ENCODE measurements at regions not wholly inside any gene's neighbourhood (a gene's known extent, or its start where the extent isn't known, plus 50 kb on each side); places are given as distances from the start of the nearest gene placed in this dataset.

GRCh38 chr6:25178336-25179035 is 100.7 kb upstream of the CARMIL1 start:
- TF ChIP-seq ZFP3 (CRISPR knock-in tag; IDR thresholded peaks at IDR 0.05) (no peak), BACH2 (CRISPR knock-in tag; IDR thresholded peaks at IDR 0.05; ENCODE audit: borderline replicate concordance) (no peak), PATZ1 (CRISPR knock-in tag; IDR thresholded peaks at IDR 0.05; ENCODE audit: borderline replicate concordance) (no peak), ZC3H10 (CRISPR knock-in tag; IDR thresholded peaks at IDR 0.05) (no peak), PPARA (CRISPR knock-in tag; IDR thresholded peaks at IDR 0.05; ENCODE audit: borderline replicate concordance) (no peak), CREB5 (CRISPR knock-in tag; IDR thresholded peaks at IDR 0.05; ENCODE audit: low read depth) (no peak), RARB (CRISPR knock-in tag; IDR thresholded peaks at IDR 0.05) (no peak), ZFP30 (CRISPR knock-in tag; IDR thresholded peaks at IDR 0.05) (no peak), TOX (CRISPR knock-in tag; IDR thresholded peaks at IDR 0.05; ENCODE audit: borderline replicate concordance) (no peak), CSRNP3 (CRISPR knock-in tag; IDR thresholded peaks at IDR 0.05) (no peak)

Data from SK-N-SH treated with all-trans-retinoic acid at 6 μM for 48 hours (cell line).